Naive thymus-derived CD4-positive, alpha-beta T cell (primary cell): ENCODE measurements at regions not wholly inside any gene's neighbourhood (a gene's known extent, or its start where the extent isn't known, plus 50 kb on each side); places are given as distances from the start of the nearest gene placed in this dataset.

ENCODE experiments used
- ATAC-seq: fragments of 150-1000 bp; cut with Tn5 transposase; 2 replicates; pipeline ENCODE4 v1.10.0; 2021; ENCODE audit warnings: mild to moderate bottlenecking, moderate library complexity
- CTCF ChIA-PET: fragments of 350-600 bp; sonication (Branson Sonifier 250); formaldehyde crosslinking; loops from one replicate; lab custom pipeline; 2021; ENCODE audit warnings: antibody characterized with exemption; lab: Charles Lee
- POLR2A ChIA-PET: fragments of 350-600 bp; sonication (Branson Sonifier 250); formaldehyde crosslinking; loops from one replicate; lab custom pipeline; 2021; ENCODE audit warnings: antibody characterized with exemption, inconsistent platforms; lab: Charles Lee
- DNase-seq, 9 donors: peaks; one replicate each; pipeline versions ENCODE4 v3.0.0 to v3.0.0-alpha.2; 2020 to 2022; ENCODE audit warnings: mixed read lengths in 1 of 9
- H3K27ac ChIP-seq: one replicate; pipeline ENCODE4 v1.7.0; 2013; ENCODE audit warnings: mild to moderate bottlenecking, low read depth, low read length, moderate library complexity
- H3K27me3 ChIP-seq, 2 donors: one replicate each; pipeline ENCODE4 v1.7.0; 2013; ENCODE audit warnings: low read length in 2 of 2, mild to moderate bottlenecking in 2 of 2, moderate library complexity in 2 of 2; ENCODE audit not compliant: control insufficient read depth in 2 of 2, insufficient read depth in 2 of 2
- H3K36me3 ChIP-seq, 3 experiments: 1 replicate in 2 of 3; 2 replicates in 1 of 3; pipeline ENCODE4 v1.7.0; 2013; ENCODE audit warnings: low read length in 3 of 3, mild to moderate bottlenecking in 3 of 3, moderate library complexity in 1 of 3; ENCODE audit not compliant: insufficient read depth in 3 of 3, control insufficient read depth in 2 of 3
- H3K4me1 ChIP-seq, 2 donors: one replicate each; pipeline ENCODE4 v1.7.0; 2013; ENCODE audit warnings: low read length in 2 of 2, mild to moderate bottlenecking in 2 of 2, moderate library complexity in 1 of 2; ENCODE audit not compliant: control insufficient read depth in 2 of 2, insufficient read depth in 2 of 2
- H3K4me3 ChIP-seq: 2 replicates; pipeline ENCODE4 v1.7.0; 2013; ENCODE audit warnings: mild to moderate bottlenecking, low read length
- H3K9me3 ChIP-seq, 3 experiments: 1 replicate in 2 of 3; 2 replicates in 1 of 3; pipeline ENCODE4 v1.7.0; 2013; ENCODE audit warnings: low read length in 3 of 3; ENCODE audit not compliant: control insufficient read depth in 2 of 3
- H3K27ac Mint-ChIP-seq, 9 donors: one replicate each; pipeline ENCODE4 v1.8.0; 2020 to 2022; ENCODE audit warnings: mixed read lengths in 9 of 9, mild to moderate bottlenecking in 8 of 9, moderate library complexity in 5 of 9, inconsistent platforms in 2 of 9
- H3K27me3 Mint-ChIP-seq, 5 donors: one replicate each; pipeline ENCODE4 v1.8.0; 2021 to 2022; ENCODE audit warnings: mixed read lengths in 5 of 5, mild to moderate bottlenecking in 1 of 5
- H3K36me3 Mint-ChIP-seq, 5 donors: one replicate each; pipeline ENCODE4 v1.8.0; 2020 to 2022; ENCODE audit warnings: mixed read lengths in 5 of 5, mild to moderate bottlenecking in 3 of 5, inconsistent platforms in 1 of 5
- H3K4me1 Mint-ChIP-seq, 7 donors: one replicate each; pipeline ENCODE4 v1.8.0; 2020 to 2022; ENCODE audit warnings: mixed read lengths in 7 of 7, mild to moderate bottlenecking in 3 of 7, inconsistent platforms in 1 of 7
- H3K4me3 Mint-ChIP-seq, 10 donors: one replicate each; pipeline ENCODE4 v1.8.0; 2020 to 2022; ENCODE audit warnings: mild to moderate bottlenecking in 10 of 10, mixed read lengths in 10 of 10, moderate library complexity in 6 of 10, inconsistent platforms in 2 of 10
- H3K9me3 Mint-ChIP-seq, 11 donors: one replicate each; pipeline ENCODE4 v1.8.0; 2020 to 2022; ENCODE audit warnings: mixed read lengths in 11 of 11, mild to moderate bottlenecking in 4 of 11, inconsistent platforms in 1 of 11, moderate library complexity in 1 of 11
- intact Hi-C, 2 donors: fragments of 100-400 bp; cut with micrococcal nuclease; formaldehyde crosslinking; loops; one replicate each; pipeline ENCODE4 v1.15.1; 2023

DNA sequence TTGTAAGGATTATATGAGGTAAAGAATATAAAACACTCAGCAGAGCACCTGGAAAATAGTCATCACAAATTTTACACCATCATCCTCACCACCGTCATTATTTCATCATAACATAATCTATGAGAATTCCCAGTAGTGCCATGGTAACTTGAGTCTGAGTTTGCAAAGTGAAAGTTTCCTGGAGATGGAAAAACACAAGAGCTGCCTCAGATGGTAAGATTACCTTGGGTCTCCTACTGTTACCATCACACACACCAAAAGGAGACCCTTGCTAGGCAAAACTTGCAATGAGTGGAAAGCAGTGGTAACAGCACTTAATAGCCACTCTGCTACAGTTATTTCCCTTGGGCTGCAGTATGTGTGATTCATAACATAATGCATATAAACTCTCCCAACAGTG is 589.8 kb downstream of the RNF144B start:
- no peaks in the 10 kb centered on the region for H3K9me3 ChIP-seq
- no peaks in the 10 kb centered on the region for H3K27me3 Mint-ChIP-seq
- no peaks in the 10 kb centered on the region for H3K36me3 Mint-ChIP-seq
- H3K4me3 ChIP-seq, result no peak overlapping the region
- ATAC-seq (no peak), DNase-seq (no peak)
- intact Hi-C loops, result no loop called here
- no peaks in the 10 kb centered on the region for H3K4me1 Mint-ChIP-seq
- H3K27ac Mint-ChIP-seq, result no peak overlapping the region
- CTCF ChIA-PET, result no interaction called here
- POLR2A ChIA-PET, result no interaction called here
- no peaks in the 10 kb centered on the region for H3K27me3 ChIP-seq
- H3K9me3 Mint-ChIP-seq, result peaks cover 0 to 5% (median 2%) of the 10 kb centered on the region in 11 donors
- no peaks in the 10 kb centered on the region for H3K4me1 ChIP-seq
- H3K27ac ChIP-seq, result no peak overlapping the region
- H3K36me3 ChIP-seq, result no peaks in the 10 kb centered on the region
- H3K4me3 Mint-ChIP-seq, result no peak overlapping the region

DNA sequence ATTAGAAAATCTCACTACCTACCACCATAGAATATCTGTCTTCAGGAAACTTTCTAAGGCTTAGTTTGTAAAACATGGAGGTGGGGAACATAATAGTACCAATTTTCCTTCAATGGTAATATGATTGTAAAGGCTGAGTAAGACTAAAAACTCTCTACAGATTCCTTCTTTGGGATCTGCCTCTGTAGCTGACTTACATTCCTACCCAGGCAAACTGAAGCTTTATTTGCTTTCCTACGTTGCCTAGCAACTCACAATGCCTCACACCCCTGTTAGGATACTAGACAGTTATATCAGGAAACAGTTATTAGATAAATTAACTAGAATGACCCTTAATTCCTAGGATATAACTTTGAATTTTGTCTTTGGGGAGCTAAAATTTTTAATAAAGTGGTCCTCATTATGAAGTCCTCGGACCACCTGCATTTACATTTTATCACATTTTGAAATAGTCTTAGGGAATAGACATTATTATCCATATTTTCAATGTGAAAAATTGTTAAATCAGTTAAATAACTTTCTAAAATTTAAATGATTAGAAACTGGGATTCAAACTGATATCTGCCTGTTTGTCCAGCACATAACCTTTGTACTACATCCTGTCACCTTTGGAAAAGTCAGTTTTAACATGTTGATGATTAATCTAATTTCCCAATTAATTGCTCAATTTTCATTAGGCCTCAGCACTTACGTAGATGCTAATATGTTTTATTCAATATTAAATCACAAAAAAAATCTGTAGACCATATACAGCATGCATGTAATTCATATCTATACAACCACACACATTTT is 591.4 kb downstream of the RNF144B start:
- CTCF ChIA-PET, result no interaction called here
- Mint-ChIP-seq H3K27me3 (no peaks in the 10 kb centered on the region), H3K9me3 (peaks cover 0 to 10% (median 2%) of the 10 kb centered on the region in 11 donors), H3K36me3 (no peaks in the 10 kb centered on the region), H3K27ac (no peak overlapping the region), H3K4me3 (no peak overlapping the region), H3K4me1 (no peaks in the 10 kb centered on the region)
- no peak overlapping the region for H3K4me3 ChIP-seq
- intact Hi-C loops, result no loop called here
- no peaks in the 10 kb centered on the region for H3K27me3 ChIP-seq
- DNase-seq, result no peak
- H3K9me3 ChIP-seq, result no peaks in the 10 kb centered on the region
- no peaks in the 10 kb centered on the region for H3K36me3 ChIP-seq
- H3K27ac ChIP-seq, result no peak overlapping the region
- no peak for ATAC-seq
- POLR2A ChIA-PET, result no interaction called here
- no peaks in the 10 kb centered on the region for H3K4me1 ChIP-seq

DNA sequence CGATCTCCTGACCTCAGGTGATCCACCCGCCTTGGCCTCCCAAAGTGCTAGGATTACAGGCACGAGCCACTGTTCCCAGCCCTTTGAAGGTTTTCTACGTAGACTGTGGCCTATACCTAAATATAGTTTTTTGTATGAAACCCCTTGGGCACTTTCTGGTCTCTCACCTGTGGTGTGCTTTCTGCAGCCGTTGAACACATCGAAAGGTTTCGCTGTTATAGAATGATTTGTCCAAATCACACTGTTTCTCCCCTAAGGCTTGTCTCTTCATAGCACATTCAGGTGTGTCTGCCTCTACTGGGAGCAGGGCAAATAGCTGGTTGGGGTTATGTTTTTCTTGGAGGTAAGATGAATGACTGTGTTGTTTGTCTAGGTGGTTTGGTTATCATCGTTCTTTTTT is 597.9 kb downstream of the RNF144B start:
- CTCF ChIA-PET, result no interaction called here

DNA sequence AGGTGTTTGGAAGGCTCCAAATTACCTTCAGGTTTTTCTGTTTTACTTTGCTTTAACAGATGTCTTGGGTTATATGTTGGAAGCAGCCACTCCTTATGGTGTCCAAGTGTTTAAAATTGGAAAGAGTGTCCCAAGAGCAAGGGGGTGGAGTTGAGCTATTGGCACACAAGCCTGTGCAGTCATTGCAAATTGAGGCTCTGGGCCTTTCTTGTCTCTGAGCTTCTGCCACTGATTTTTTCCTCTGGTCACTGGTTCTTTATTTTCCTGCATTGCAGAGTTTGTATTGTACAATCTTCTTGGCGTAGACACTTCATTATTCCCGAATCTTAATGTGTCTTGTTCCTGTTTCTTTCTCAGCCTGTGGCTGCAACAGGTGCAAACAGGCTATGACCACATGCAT is 598.8 kb downstream of the RNF144B start:
- POLR2A ChIA-PET, result no interaction called here
- Histone ChIP-seq H3K27ac (no peak overlapping the region), H3K27me3 (no peaks in the 10 kb centered on the region), H3K4me3 (no peak overlapping the region), H3K9me3 (no peaks in the 10 kb centered on the region), H3K4me1 (no peaks in the 10 kb centered on the region), H3K36me3 (no peaks in the 10 kb centered on the region)
- Mint-ChIP-seq H3K4me1 (no peaks in the 10 kb centered on the region), H3K27me3 (peaks cover 0 to 6% (median 0%) of the 10 kb centered on the region in 5 donors), H3K9me3 (peaks cover 0 to 12% (median 0%) of the 10 kb centered on the region in 11 donors), H3K36me3 (no peaks in the 10 kb centered on the region), H3K4me3 (no peak overlapping the region), H3K27ac (no peak overlapping the region)
- CTCF ChIA-PET, result no interaction called here
- ATAC-seq (no peak), DNase-seq (no peak)
- intact Hi-C loops, result no loop called here

More for the DNA sequence above, 597.9 kb downstream of the RNF144B start:
- no peaks in the 10 kb centered on the region for H3K27me3 ChIP-seq
- Mint-ChIP-seq H3K36me3 (no peaks in the 10 kb centered on the region), H3K9me3 (peaks cover 0 to 13% (median 0%) of the 10 kb centered on the region in 11 donors), H3K27ac (no peak overlapping the region), H3K4me1 (no peaks in the 10 kb centered on the region), H3K27me3 (peaks cover 0 to 4% (median 0%) of the 10 kb centered on the region in 5 donors), H3K4me3 (no peak overlapping the region)
- POLR2A ChIA-PET, result no interaction called here
- no peaks in the 10 kb centered on the region for H3K4me1 ChIP-seq
- DNase-seq (no peak), ATAC-seq (no peak)
- H3K36me3 ChIP-seq, result no peaks in the 10 kb centered on the region
- H3K27ac ChIP-seq, result no peak overlapping the region
- no peaks in the 10 kb centered on the region for H3K9me3 ChIP-seq
- no peak overlapping the region for H3K4me3 ChIP-seq
- intact Hi-C loops, result no loop called here

DNA sequence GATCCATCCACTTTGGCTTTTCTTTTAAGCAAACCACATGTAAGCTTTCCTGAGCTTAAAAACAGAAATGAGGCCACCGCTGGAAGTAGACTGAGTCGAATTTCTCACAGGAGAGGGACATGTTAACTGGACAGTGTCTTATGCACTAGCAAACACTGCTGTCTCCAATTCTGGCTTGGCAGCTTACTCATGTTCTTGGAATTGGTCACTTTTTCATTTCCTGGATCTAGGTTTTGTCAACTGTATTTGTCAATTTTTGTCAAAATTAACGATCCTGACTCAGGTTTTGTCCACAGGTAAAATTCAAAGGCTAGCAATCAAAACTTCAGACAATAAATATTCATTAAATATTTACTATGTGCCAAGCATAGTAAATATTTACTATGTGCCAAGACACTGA is 601.5 kb downstream of the RNF144B start:
- Histone ChIP-seq H3K36me3 (no peaks in the 10 kb centered on the region), H3K9me3 (no peaks in the 10 kb centered on the region), H3K4me3 (no peak overlapping the region), H3K4me1 (no peaks in the 10 kb centered on the region), H3K27ac (no peak overlapping the region), H3K27me3 (no peaks in the 10 kb centered on the region)
- peaks cover 0 to 5% (median 0%) of the 10 kb centered on the region in 11 donors for H3K9me3 Mint-ChIP-seq
- ATAC-seq (no peak), DNase-seq (no peak)
- CTCF ChIA-PET, result no interaction called here
- POLR2A ChIA-PET, result no interaction called here
- H3K27ac Mint-ChIP-seq, result no peak overlapping the region
- intact Hi-C loops, result no loop called here
- peaks cover 0 to 8% (median 0%) of the 10 kb centered on the region in 5 donors for H3K27me3 Mint-ChIP-seq
- H3K36me3 Mint-ChIP-seq, result no peaks in the 10 kb centered on the region
- no peaks in the 10 kb centered on the region for H3K4me1 Mint-ChIP-seq
- no peak overlapping the region for H3K4me3 Mint-ChIP-seq

DNA sequence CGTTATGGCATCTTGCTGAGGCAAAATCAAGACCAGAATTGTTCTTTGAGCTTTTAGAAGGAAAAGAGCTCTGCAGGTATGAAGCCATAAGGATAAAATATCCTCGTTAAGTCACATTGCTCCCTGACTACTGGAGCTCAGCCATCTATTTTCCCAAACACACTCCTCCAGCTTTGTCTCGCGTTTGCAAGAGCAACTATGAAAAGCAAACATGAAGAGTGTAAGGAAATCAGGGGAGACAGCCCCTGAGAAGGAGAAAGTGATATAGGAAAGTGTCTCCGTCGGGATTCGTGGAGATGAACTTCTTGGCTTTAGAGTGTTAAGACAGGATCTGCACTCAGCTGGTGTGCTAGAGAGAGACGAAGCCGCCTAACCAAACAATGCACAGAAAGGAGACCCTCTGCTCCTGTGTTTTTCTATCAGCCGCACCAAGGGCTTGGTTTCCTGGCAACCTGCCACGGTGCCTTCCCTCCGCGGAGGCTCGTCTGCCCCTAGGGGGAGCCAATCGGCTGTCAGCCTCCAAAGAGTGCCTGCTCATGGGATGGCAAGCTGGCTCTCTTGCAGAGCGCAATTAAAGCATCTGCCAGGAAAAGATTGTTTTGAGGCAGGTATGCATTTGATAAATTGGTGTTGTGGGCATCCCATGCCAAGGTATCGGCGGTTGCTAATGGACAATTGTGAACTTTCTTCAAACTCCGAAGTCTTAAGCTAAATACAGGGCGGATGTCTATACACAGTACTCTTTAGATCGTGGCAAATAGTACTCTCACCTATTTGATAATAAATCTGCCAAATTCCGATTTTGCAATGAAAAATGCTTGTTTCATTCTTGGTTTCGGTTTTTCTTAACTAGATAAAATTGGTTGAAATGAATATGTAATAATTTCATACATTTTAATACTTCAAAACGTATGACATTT is 603.2 kb downstream of the RNF144B start:
- ChIA-PET POLR2A (no interaction called here), CTCF (no interaction called here)
- H3K4me3 Mint-ChIP-seq, result no peak overlapping the region
- no peaks in the 10 kb centered on the region for H3K4me1 Mint-ChIP-seq
- no peaks in the 10 kb centered on the region for H3K9me3 ChIP-seq
- no peaks in the 10 kb centered on the region for H3K27me3 ChIP-seq
- no peak overlapping the region for H3K27ac ChIP-seq
- DNase-seq (peak in 2 of 9 donors; percentile 1 to 23), ATAC-seq (no peak)
- H3K36me3 Mint-ChIP-seq, result no peaks in the 10 kb centered on the region
- intact Hi-C loops, result loop anchor here in 1 of 2 donors (5.0 kb wide), 1 partner anchor 1067 kb away; no protein-coding TSS in a partner anchor
- peaks cover 0 to 8% (median 2%) of the 10 kb centered on the region in 11 donors for H3K9me3 Mint-ChIP-seq
- no peak overlapping the region for H3K27ac Mint-ChIP-seq
- H3K27me3 Mint-ChIP-seq, result peaks cover 0 to 8% (median 0%) of the 10 kb centered on the region in 5 donors
- no peak overlapping the region for H3K4me3 ChIP-seq
- H3K36me3 ChIP-seq, result no peaks in the 10 kb centered on the region
- no peaks in the 10 kb centered on the region for H3K4me1 ChIP-seq
